GM19023 (cell line): ENCODE measurements at regions not wholly inside any gene's neighbourhood (a gene's known extent, or its start where the extent isn't known, plus 50 kb on each side); places are given as distances from the start of the nearest gene placed in this dataset.
"Not testable (repeated sequence)": the region's sequence is repeated elsewhere in the genome, so short reads cannot be mapped to it uniquely, and the experiment has no call there.

Source experiments
- ATAC-seq: cut with Tn5 transposase; IDR thresholded peaks from one replicate; pipeline ENCODE4 v1.9.1; 2021; ENCODE audit warnings: mild to moderate bottlenecking, moderate library complexity; ENCODE audit not compliant: unreplicated experiment

DNA sequence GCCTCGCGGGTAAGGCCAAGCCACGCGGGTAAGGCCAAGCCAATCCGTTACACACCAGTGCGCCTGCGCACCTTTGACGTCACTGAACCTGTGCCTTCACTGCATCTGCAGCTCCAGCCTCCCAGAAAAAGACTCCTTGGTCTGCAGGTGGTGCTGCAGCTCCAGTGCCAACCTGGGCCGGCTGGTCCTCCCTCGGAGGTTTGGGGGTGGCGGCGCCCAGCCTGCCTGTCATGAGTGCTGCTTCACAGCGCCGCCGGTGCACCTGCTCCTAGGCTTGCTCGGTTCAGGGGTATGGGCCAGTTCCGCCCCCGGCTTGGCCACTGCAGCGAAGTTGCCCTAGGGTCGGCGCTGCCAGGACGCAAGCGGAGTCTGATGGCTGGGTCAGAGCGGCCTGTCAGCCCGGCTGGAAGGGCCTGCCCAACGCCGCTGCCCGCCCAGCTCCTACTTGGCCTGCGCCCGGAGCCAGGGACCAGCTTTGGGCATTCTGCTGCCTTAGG, 146.6 kb downstream of the USP22 start:
- ATAC-seq: no peak

DNA sequence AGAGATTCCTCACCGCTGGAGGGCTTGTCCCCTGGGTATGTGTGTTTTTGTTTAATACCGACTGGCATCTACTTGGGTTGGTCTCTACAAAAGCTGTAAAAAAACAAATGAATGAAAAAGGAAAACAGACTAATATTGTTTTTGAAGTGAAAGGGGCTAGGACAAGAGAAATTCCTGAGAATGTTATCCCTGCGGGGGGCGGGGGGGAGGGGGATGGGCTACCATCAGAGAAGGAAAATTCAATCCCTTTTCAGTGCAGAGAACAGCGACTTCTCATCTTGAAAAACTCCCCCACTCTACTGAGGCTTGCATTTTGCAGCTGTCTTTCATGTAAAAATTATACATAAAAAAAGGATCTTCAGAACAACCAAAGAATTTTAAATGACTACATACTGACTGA, 144.1 kb downstream of the USP22 start:
- ATAC-seq: not testable (repeated sequence)

DNA sequence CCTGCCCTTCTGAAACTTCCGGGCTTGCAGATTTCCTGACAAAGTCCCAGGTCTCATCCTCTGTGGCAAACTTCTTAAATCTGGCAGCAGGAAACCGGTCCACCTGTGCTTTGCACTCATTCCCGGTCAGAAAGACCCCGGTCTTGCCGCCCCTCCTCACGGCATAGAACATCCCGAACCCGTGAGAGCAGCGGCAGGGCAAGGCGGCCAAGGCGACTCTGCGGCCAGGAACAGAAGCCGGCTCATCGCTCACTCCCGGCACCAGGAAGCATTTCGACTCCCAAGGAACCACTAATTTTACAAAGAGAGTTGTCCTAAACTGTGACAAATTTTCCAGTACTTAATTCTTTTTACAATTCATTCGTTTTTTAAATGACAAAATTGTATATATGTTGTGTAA, 140.3 kb downstream of the USP22 start:
- ATAC-seq: not testable (repeated sequence)

DNA sequence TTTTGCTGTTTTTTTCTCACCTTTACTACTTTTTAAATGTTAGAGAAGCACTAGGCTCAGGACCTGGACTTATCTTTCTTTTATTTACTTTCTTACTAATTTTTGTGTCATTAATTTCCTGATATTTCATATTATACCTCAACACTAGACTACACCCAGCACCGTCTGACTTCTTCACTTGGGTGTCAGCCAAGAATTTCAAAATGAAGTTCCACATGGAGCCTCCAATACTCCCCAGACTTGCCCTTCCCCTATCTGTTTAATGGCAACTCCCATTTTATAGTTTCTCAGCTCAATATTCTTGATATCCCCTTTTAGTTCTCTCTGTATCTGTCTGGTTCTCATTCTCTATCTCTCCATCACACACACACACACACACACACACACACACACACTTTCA, 139.3 kb downstream of the USP22 start:
- ATAC-seq: not testable (repeated sequence)

DNA sequence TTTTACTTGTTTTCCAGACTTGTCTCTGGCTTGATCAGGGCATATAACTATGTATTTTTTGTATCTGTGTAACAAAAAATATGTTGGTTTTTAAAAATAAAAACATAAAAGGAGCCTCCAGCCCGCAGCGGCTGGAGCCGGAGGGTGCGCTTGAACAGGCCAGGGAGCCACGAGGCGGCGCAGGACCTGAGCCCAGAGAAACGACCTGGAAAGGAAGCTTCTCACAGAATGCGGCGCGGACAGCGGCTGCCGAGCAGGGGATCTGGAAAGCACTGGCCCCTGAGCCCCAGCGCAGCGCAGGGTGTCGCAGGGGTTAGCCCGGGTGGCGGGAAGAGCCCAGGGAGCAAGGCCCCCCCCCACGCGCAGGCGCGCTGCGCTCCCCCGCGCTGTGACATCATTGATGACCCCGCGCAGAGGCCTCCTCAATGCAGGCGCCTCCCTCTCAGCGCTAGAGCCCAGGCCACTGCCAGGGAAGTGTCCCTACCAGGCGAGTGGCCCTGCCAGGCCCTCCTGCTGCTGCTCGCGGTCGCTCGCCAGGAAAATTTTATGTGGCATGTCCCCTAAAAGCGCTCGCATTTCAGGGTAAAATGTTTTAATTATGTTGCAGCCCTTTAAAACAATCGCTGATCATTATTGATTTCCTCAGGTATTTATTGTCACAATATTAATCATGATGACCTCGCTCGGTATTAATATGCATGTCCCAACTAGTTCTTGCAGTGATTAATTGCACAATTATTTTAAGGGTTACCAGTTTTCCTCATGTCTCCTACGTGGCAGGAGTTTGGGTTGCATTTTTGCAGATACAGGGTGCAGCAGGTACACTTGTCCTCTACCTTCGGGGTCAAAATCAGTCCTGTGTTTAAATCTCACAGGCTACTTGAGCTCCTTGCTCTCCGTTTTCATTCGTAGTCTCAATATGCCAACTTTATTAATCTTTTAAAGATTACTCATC, 134.2 kb downstream of the USP22 start:
- peak; percentile 97 for ATAC-seq

DNA sequence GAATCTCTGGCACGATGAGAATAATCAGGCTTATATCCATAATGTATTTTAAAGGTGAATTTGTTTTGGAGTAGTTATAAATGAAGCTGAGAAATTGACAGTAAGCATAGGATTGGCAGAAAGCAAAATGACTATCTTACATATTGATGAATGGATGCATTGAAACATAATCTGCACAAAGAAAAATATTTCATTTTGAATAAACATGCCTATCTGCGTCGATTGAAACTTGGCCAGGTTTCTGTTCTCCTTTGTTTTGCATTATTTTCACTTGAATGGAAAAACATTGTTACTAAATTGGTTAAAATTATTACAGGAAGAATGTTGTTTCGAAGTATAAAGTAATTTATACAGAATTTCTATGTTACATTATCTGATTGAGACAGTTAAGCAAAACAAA, 128.2 kb downstream of the USP22 start:
- no peak for ATAC-seq

DNA sequence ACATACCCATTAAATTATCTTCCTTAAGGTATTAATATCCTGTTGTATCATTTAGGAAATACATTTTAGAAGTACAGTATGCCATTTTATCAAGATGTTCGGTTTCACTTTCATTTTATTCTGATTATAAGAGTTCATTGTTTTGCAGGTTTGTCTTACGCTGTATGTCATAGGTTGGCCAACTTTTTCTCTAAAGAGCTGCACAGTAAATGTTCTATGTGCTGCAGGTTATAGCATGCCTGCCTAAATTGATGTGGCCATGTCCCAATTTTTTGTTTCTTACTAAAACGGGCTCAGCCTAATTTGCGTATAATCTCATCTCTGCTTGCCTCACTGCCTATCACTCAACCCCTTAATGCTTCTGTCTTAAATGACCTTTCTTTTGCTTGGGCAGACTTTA, 126.4 kb downstream of the USP22 start:
- no peak for ATAC-seq

DNA sequence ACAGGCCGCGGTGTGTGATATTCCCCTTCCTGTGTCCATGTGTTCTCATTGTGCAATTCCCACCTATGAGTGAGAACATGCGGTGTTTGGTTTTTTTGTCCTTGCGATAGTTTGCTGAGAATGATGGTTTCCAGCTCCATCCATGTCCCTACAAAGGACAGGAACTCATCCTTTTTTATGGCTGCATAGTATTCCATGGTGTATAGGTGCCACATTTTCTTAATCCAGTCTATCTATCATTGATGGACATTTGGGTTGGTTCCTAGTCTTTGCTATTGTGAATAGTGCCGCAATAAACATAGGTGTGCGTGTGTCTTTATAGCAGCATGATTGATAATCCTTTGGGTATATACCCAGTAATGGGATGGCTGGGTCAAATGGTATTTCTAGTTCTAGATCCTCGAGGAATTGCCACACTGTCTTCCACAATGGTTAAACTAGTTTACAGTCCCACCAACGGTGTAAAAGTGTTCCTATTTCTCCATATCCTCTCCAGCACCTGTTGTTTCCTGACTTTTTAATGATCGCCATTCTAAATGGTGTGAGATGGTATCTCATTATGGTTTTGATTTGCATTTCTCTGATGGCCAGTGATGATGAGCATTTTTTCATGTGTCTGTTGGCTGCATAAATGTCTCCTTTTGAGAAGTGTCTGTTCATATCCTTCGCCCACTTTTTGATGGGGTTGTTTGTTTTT, 125.1 kb downstream of the USP22 start:
- not testable (repeated sequence) for ATAC-seq

DNA sequence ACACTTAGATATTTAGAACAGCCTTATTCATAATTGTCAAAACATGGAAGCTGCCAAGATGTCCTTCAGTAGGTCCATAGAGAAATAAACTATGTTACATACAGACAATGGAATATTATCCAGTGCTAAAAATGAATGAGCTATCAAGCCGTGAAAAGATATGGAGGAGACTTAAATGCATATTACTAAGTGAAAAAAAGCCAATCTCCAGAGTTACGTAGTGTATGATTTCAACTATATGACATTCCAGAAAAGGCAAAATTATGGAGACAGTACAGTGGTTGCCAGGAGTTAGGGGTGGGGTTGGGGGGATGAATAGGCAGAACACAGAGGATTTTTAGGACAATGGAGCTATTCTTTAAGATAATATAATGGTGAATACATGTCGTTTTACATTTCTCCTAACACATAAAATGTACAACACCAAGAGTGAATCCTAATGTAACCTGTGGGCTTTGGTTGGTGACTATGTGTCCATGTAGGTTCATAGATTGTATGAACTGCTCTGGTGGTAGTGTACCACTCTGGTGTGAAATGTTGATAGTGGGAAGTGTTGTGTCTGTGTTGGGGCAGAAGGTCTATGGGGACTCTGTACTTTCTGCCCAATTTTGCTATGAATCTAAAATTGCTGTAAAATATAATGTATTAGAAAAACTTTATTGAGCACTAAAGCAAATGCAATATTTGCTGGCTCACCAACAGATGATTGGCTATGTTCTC, 122.6 kb downstream of the USP22 start:
- no peak for ATAC-seq

DNA sequence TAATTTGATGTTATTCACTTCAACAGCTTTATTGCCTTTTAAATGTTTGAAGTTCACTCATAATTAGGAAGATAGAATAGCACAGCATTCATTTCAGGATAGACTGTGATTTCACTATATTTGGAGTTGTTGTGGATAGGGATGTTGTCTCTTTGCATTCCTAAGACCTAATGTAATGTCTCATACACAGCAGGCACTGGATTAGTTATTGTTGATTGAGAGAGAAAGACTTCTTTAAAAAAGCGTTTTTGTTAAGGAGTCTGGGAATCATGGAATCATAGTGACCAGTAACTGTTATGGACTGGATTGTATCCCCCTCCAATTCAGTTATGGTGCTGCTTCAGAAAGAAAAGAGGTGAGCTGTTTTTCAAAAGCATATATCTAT, 122.0 kb downstream of the USP22 start:
- no peak for ATAC-seq

DNA sequence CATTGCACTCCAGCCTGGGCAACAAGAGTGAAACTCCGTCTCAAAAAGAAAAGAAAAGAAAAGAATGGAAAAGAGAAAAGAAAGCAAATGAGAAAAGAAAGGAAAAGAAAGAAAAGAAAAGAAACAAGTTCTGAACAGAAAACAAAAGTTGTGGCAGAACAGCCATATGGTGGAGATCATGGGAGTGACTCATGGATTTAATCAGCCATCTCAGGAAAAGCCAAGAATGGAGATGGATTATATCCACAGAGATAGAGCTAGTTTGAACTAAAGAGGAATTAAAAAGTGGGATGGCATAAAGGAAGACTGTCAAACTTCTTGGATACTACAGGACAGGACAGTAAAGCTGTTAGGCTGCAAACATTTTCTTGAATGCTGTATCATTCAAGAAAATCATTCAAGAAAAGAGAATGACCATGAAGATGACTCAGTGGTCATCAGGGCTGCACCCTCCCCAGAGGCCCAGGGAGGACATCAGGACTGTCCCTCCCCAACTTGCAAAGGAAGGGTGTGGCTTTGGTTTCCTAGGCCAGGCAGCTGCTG, 120.6 kb downstream of the USP22 start:
- ATAC-seq: no peak

DNA sequence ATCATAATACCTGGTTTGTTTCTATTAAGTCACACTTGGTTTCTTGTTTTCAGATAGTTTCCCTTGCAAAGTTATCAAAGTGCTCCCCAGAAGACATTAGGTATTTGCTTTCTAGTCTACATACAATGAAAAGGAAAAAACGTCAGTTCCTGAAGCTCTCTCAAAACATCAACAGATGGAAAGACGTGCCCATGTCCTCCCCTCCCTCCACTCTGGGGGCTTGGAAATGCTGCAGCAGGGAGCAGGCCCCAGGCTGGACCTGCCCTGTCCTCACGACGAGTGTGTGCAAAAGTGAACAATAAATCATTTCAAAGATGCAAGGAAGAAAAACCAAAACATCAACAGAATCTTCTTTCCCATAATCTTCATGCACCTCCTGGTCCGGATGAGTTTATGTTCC, 118.5 kb downstream of the USP22 start:
- ATAC-seq: no peak

DNA sequence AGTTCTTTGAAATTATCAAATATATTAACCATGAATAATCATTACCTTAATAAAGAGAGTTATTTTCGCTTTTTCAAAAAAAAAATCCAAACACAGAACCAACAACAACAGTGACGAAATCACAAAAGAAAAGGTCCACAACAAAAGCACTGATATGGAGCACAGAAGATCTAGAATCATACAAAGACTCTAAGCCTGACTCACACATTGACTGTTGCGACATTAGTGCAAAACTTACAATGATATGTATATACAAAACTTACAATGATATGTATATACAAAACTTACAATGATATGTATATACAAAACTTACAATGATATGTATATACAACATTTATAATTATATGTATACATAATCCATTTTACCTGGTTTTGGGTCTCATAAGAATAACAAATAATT, 117.7 kb downstream of the USP22 start:
- ATAC-seq: no peak

DNA sequence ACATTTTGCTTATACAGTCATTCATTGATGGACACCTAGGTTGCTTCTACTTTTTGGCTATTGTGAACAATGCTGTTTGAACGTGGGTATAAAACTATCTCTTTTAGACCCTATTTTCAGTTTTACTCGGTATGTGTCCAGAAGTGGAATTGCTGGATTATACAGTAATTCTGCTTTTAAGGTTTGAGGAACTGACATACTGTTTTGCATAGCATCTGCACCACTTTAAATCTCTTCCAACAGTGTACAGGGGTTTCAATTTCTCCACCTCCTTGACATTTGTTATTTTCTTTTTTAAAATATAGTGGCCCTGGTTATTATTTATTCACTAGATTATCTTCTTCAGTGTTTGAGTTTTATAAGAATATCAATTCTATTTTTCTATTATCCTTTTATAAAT, 116.9 kb downstream of the USP22 start:
- no peak for ATAC-seq

DNA sequence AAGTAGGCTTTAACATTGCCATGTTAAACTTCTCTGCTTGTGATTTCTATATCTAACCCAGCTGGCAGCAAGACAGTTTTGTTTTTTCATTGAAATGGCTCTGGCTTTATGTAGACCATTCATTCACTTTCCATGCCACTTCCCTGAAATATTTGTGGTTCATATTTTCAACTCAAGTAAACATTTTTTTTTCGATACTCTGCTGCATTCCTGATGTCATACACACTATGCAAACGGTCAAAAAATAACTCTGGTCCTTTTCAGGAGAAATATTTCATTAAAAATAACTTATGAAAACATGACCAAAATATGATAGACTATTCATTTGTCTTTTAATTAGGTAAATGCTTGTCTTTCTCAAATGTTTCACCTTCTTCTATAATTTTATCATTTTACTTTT, 116.3 kb downstream of the USP22 start:
- ATAC-seq: no peak

DNA sequence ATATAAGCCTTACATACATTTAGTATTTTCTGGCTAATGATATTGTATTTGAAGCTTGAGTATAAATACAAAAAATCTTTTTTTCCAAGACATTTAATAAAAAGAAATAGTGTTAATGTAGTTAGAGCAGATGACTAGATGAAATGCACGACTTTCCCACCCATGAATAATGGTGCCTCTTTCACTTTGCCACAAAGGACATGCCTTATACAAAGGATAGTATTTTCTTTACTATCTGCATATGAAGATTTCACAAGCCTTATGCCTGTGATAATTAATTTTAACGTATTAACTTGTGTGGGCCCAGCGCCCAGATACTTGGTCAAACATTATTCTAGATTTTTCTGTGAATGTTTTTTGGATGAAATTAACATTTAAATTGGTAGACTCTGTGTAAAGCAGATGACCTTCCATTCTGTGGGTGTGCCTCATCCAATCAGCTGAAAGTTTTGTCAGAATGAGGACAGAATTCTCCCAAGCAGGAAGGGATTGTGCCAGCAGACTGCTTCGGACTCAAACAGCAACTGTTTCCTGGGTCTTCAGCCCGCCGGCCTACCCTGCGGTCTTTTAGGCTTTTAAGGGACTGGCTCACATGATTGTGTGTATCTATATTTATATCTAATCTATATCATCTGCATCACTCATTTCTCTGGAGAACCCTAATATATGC, 115.4 kb downstream of the USP22 start:
- ATAC-seq: no peak

DNA sequence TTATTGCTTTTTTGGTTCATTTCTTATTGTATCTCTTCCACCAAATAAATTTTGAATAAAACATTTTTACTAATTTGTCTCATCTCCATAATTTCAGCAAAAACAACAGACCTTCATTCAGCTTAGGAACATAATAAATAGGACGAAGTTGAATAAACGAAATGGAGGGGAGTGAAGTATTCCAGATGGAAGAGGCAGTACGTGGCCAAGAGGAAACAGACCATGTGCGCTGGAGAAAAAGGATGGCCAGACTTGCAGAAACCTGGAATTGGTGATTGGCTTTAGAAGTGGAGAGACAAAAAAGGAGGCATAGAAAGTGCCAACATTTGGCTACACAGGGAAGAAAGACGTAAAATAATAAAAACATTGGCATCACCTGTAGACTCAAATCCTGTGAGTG, 113.5 kb downstream of the USP22 start:
- no peak for ATAC-seq

DNA sequence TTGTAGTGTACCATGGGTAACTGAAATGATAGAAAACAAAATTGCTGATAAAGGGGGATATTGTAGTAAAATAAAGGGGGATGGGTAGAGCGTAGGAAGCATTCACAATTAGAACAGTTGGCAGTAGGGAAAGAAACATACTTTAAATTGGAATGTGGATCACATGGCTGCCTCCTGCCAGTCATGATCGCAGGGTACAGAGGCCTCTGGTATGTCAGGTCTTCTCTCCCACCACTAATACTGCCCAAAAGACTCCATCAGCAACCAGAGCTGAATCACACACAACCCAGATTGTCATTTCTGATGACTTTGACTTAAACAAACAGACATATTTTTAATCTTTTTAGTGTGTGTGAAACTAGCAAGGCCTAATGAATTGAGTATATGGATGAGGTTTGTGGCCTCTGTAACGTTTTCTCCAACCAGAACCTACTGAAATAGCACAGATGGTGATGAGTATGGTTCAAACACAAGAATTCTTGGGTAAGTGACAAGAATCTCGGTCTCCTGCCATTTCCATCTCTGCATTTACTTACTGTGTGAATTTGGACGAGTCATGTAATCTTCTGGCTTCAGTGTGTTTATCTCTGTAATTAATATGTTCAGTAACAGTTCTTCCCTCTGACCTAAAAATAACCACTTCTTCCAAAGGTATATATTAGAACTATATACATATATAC, 112.6 kb downstream of the USP22 start:
- ATAC-seq: no peak

DNA sequence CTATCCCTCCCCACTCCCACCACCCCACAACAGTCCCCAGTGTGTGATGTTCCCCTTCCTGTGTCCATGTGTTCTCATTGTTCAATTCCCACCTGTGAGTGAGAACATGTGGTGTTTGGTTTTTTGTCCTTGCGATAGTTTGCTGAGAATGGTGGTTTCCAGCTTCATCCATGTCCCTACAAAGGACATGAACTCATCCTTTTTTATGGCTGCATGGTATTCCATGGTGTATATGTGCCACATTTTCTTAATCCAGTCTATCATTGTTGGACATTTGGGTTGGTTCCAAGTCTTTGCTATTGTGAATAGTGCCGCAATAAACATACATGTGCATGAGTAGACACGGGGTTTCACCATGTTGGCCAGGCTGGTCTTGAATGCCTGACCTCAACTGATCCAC, 109.8 kb downstream of the USP22 start:
- ATAC-seq: not testable (repeated sequence)

DNA sequence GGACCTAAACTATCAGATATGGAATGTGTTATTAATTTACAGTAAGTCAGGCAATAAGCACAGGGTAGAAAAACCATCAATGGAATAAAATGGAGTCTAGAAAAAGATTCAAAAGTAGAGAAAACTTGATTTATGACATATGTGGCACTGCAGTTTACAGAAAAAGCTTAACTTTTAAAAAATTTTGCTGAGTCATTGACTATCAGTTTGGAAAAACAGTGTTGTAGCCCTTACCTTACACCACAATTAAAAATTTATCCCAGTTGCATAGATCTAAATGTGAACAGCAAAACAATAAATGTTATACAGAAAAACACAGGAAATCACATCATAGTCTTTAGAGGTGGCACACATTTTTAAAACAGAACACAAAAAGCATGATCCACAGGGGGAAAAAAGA, 108.5 kb downstream of the USP22 start:
- ATAC-seq: no peak
